SJSA1 (cell line): ENCODE measurements at regions not wholly inside any gene's neighbourhood (a gene's known extent, or its start where the extent isn't known, plus 50 kb on each side); places are given as distances from the start of the nearest gene placed in this dataset.
"Not testable (repeated sequence)": the region's sequence is repeated elsewhere in the genome, so short reads cannot be mapped to it uniquely, and the experiment has no call there.

Source experiments
- DNase-seq, 2 experiments: peaks; one replicate each; pipeline ENCODE4 v3.0.0-alpha.2; 2015 to 2020; ENCODE audit warnings: low spot score in 2 of 2, low read depth in 1 of 2
- H3K27ac ChIP-seq: fragments of 250-450 bp; sonication (Bioruptor Pico); 2 replicates; pipeline ENCODE4 v1.5.1; 2020; ENCODE audit warnings: mild to moderate bottlenecking, moderate library complexity
- H3K27me3 ChIP-seq: fragments of 250-450 bp; sonication (Bioruptor Pico); replicated peaks from 2 replicates; pipeline ENCODE4 v1.5.1; 2020; ENCODE audit warnings: mild to moderate bottlenecking, moderate library complexity
- H3K36me3 ChIP-seq: fragments of 250-450 bp; sonication (Bioruptor Pico); 2 replicates; pipeline ENCODE4 v1.5.1; 2020; ENCODE audit warnings: mild to moderate bottlenecking
- H3K4me1 ChIP-seq: fragments of 250-450 bp; sonication (Bioruptor Pico); replicated peaks from 2 replicates; pipeline ENCODE4 v1.6.1; 2021; ENCODE audit warnings: mild to moderate bottlenecking
- H3K4me3 ChIP-seq: fragments of 250-450 bp; sonication (Bioruptor Pico); 2 replicates; pipeline ENCODE4 v1.5.1; 2020; ENCODE audit warnings: mild to moderate bottlenecking
- H3K9me3 ChIP-seq: fragments of 250-450 bp; sonication (Bioruptor Pico); replicated peaks from 2 replicates; pipeline ENCODE4 v1.5.1; 2020; ENCODE audit warnings: mild to moderate bottlenecking

GRCh38 chrX:65127842-65128241, 151.6 kb upstream of the ZC4H2 start:
- Histone ChIP-seq H3K4me1 (no peaks in the 10 kb centered on the region), H3K9me3 (no peaks in the 10 kb centered on the region), H3K27ac (no peak overlapping the region), H3K4me3 (no peak overlapping the region), H3K36me3 (no peaks in the 10 kb centered on the region), H3K27me3 (no peaks in the 10 kb centered on the region)
- no peak for DNase-seq

DNA sequence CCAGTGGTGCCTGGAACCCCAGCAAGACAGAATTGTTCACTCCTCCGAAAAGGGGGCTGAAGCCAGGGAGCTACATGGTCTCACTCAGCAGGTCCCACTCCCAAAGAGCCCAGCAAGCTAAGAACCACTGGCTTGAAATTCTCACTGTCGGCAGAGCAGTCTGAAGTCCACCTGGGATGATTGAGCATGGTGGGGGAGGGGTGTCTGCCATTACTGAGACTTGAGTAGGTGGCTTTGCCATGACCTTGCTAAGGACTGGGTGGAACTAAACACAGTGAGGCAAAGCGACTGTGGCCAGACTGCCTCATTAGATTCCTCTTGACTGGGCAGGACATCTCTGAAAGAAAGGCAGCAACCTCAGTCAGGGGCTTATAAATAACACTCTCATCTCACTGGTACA, 122.6 kb upstream of the ZC4H2 start:
- Histone ChIP-seq H3K36me3 (no peaks in the 10 kb centered on the region), H3K9me3 (no peaks in the 10 kb centered on the region), H3K4me1 (no peaks in the 10 kb centered on the region), H3K4me3 (no peak overlapping the region), H3K27ac (no peak overlapping the region), H3K27me3 (no peaks in the 10 kb centered on the region)
- DNase-seq: no peak

- no peak for DNase-seq
- Histone ChIP-seq H3K4me3 (no peak overlapping the region), H3K9me3 (no peaks in the 10 kb centered on the region), H3K36me3 (no peaks in the 10 kb centered on the region), H3K27me3 (no peaks in the 10 kb centered on the region), H3K27ac (no peak overlapping the region), H3K4me1 (no peaks in the 10 kb centered on the region)
Observed at GRCh38 chrX:65093658-65094057, 117.4 kb upstream of the ZC4H2 start.

GRCh38 chrX:65073233-65073632, 97.0 kb upstream of the ZC4H2 start:
- no peaks in the 10 kb centered on the region for H3K4me1 ChIP-seq
- DNase-seq: no peak
- no peak overlapping the region for H3K27ac ChIP-seq
- H3K9me3 ChIP-seq: no peaks in the 10 kb centered on the region
- H3K36me3 ChIP-seq: no peaks in the 10 kb centered on the region
- no peak overlapping the region for H3K4me3 ChIP-seq
- no peaks in the 10 kb centered on the region for H3K27me3 ChIP-seq

DNA sequence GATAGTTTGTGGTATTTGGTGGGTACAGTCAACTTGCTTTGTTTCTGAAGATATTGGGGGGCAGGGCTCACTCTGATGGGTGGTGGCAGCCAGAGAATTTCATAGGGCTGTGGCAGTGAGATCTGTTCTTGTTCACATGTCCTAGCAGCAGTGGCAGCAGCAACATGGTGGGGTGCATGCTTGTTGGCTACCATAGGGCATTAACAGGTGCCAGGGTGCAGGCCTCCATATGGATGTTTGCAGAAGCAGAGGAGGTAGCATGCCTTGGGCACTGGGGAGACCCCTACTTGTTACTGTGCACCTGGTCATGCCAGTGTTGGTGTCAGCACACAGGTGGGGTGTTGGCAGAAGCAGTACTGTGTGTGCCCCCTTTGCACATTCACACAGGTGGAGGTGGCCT, 96.3 kb upstream of the ZC4H2 start:
- H3K4me3 ChIP-seq: no peak overlapping the region
- H3K36me3 ChIP-seq: no peaks in the 10 kb centered on the region
- no peaks in the 10 kb centered on the region for H3K4me1 ChIP-seq
- no peaks in the 10 kb centered on the region for H3K9me3 ChIP-seq
- DNase-seq: no peak
- no peaks in the 10 kb centered on the region for H3K27me3 ChIP-seq
- H3K27ac ChIP-seq: no peak overlapping the region

GRCh38 chrX:65058626-65059025, 82.4 kb upstream of the ZC4H2 start:
- not testable (repeated sequence) for DNase-seq, H3K9me3 ChIP-seq, H3K27me3 ChIP-seq, H3K4me1 ChIP-seq, H3K4me3 ChIP-seq, H3K27ac ChIP-seq, H3K36me3 ChIP-seq

GRCh38 chrX:65045001-65045400, 68.8 kb upstream of the ZC4H2 start:
- no peaks in the 10 kb centered on the region for H3K9me3 ChIP-seq
- no peak for DNase-seq
- H3K4me3 ChIP-seq: no peak overlapping the region
- H3K36me3 ChIP-seq: no peaks in the 10 kb centered on the region
- no peaks in the 10 kb centered on the region for H3K4me1 ChIP-seq
- H3K27me3 ChIP-seq: no peaks in the 10 kb centered on the region
- H3K27ac ChIP-seq: no peak overlapping the region

DNA sequence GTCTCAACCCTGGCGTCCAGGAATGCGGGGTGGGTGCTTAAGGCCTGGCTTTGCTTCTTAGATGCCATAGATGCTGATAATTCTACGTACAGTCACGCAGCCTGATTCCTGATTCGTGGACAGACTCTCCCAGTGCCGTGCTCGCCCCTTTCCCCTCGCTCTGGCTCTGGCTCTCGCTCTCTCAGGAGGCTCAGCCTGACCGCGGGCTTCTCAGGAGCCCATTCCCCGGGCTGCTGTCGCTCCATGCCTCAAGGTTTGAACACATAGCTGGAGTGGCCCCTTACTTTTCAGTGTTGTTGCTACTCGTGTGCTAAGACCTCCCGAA, 59.2 kb upstream of the ZC4H2 start:
- H3K9me3 ChIP-seq: no peaks in the 10 kb centered on the region
- DNase-seq: no peak
- no peak overlapping the region for H3K27ac ChIP-seq
- no peaks in the 10 kb centered on the region for H3K27me3 ChIP-seq
- H3K36me3 ChIP-seq: no peaks in the 10 kb centered on the region
- H3K4me1 ChIP-seq: no peaks in the 10 kb centered on the region
- H3K4me3 ChIP-seq: no peak overlapping the region

GRCh38 chrX:65034668-65035445, 58.6 kb upstream of the ZC4H2 start, which contains the start of gene ZC3H12B:
TSS of gene ZC3H12B (plus strand) at chrX:65034826.
- H3K9me3 ChIP-seq: no peaks in the 10 kb centered on the region
- H3K36me3 ChIP-seq: no peaks in the 10 kb centered on the region
- H3K27ac ChIP-seq: no peak within 1 kb of the TSS
- no peaks in the 10 kb centered on the region for H3K4me1 ChIP-seq
- H3K27me3 ChIP-seq: no peaks in the 10 kb centered on the region
- DNase-seq: peak; percentile 1 to 41
- H3K4me3 ChIP-seq: no peak within 1 kb of the TSS

- Histone ChIP-seq H3K27ac (no peak overlapping the region), H3K27me3 (no peaks in the 10 kb centered on the region)
- no peak for DNase-seq
Observed at GRCh38 chrX:65034292-65034667, 58.0 kb upstream of the ZC4H2 start.

More at GRCh38 chrX:65034292-65034667, 58.0 kb upstream of the ZC4H2 start:
- H3K36me3 ChIP-seq: no peaks in the 10 kb centered on the region
- no peaks in the 10 kb centered on the region for H3K9me3 ChIP-seq
- no peak overlapping the region for H3K4me3 ChIP-seq
- no peaks in the 10 kb centered on the region for H3K4me1 ChIP-seq
